Left colon (tissue), 2 donors: ENCODE measurements at regions not wholly inside any gene's neighbourhood (a gene's known extent, or its start where the extent isn't known, plus 50 kb on each side); places are given as distances from the start of the nearest gene placed in this dataset.

ENCODE experiments used
- ATAC-seq: fragments of 200-7000 bp; cut with Tn5 transposase; one replicate; pipeline ENCODE4 v1.9.1; 2020; ENCODE audit warnings: mild to moderate bottlenecking, moderate library complexity
- DNase-seq, 2 donors: peaks; one replicate each; pipeline ENCODE4 v3.0.0-alpha.2; 2020
- intact Hi-C, 2 donors: fragments of 100-400 bp; cut with DNase I in 1 of 2; cut with micrococcal nuclease in 1 of 2; formaldehyde crosslinking; loops; one replicate each; pipeline versions ENCODE4 v1.11.2 to v1.14.0; 2022; cut with DNase I, micrococcal nuclease
- donor health status: DM: no; HTN: no; CAD: no.
- donor health status: DM: yes; HTN: yes; CAD: no.

DNA sequence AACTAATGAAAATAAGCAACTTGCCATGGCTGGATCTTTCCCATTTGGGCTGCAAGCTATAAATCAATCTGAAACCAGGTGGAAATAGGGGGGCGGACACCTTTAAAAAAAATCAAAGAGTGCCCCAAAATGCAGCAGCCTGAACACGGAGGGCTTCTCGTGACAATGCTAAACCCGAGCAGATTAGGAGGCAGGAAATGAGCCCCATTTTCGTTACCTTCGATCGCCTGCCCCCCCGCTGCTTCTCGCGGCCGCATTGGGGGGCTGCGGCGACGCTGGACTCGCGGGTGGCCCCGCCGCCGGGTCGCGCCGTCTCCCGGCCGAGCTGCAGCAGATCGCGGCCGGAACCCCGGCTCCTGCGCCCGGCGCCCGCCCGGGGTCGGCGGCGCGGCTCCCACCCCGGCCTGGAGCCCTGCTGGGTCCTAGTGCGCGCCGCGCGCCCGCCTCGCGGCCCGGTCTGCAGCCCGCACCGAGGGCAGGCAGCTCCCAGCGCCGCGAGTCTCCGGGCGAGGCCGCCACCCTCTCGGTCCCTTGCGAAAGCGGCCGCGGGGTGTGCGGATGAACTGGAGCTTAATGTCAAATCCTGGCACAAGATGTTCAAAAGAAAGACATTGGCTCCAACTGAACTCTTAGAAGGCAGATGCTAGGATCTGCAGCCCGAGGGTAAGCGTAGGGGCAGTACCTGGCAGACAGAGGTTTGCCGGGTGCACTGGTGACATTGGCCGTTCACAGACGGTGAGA, 201.9 kb upstream of the FOXN3 start:
- DNase-seq (peak; percentile 56 to 78), ATAC-seq (peak; percentile 90)
- intact Hi-C loops: loop anchor here in 1 of 2 donors (10.0 kb wide), 1 partner anchor 194 kb away; no protein-coding TSS in a partner anchor

DNA sequence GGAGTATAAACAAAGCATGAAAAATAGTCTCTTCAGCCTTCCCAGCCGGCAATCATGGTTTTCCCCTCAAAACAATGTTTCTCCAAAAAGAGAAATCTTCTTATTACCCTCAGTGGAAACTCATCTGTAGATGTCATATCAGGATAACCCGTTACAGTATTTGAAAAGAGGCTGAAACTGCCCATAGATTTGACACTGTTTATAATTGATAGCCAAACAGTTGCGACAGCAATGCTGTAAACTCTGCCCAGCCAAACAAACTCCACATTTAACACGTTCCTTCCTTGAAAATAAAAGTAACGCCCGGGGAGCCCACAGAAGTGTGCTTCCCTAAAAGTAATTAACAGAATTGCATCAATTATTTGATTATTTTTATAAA, 201.3 kb upstream of the FOXN3 start:
- ATAC-seq: peak; percentile 58
- no peak for DNase-seq
- intact Hi-C loops: loop anchor here in 1 of 2 donors (10.0 kb wide), 1 partner anchor 194 kb away; no protein-coding TSS in a partner anchor

- intact Hi-C loops: loop anchor here in 1 of 2 donors (10.0 kb wide), 1 partner anchor 193 kb away; no protein-coding TSS in a partner anchor
- DNase-seq (peak; percentile 52 to 56), ATAC-seq (peak; percentile 74)
These were observed 200.7 kb upstream of the FOXN3 start for GRCh38 chr14:89617481-89618329.

- intact Hi-C loops: loop anchor here in 1 of 2 donors (10.0 kb wide), 1 partner anchor 192 kb away; no protein-coding TSS in a partner anchor
These were observed 199.9 kb upstream of the FOXN3 start for GRCh38 chr14:89616852-89617341.

GRCh38 chr14:89616425-89616824, 199.4 kb upstream of the FOXN3 start:
- no peak for DNase-seq
- intact Hi-C loops: loop anchor here in 1 of 2 donors (10.0 kb wide), 1 partner anchor 192 kb away; no protein-coding TSS in a partner anchor

More at GRCh38 chr14:89616852-89617341, 199.9 kb upstream of the FOXN3 start:
- DNase-seq (no peak), ATAC-seq (no peak)

DNA sequence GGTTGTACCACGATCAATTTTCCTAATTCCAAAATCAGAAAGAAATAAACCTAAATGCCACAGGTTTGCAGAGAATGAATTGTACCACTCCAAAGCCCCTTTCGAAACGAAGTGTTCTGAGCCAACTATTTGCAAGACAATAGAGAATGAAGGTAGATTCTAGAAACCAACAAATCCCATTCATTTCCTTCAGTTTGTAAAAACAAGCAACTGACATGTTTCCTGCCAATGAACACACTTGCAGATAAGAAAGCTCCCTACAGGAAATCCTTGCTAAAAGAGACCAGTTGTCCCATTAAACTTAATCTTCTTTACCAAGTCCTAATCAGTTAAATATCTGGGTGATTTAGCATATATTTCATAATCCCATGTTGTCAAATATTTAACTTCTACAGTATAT, 198.4 kb upstream of the FOXN3 start:
- no peak for ATAC-seq
- intact Hi-C loops: loop anchor here in 1 of 2 donors (10.0 kb wide), 1 partner anchor 191 kb away; no protein-coding TSS in a partner anchor
- DNase-seq: no peak

More at GRCh38 chr14:89616425-89616824, 199.4 kb upstream of the FOXN3 start:
- no peak for ATAC-seq

DNA sequence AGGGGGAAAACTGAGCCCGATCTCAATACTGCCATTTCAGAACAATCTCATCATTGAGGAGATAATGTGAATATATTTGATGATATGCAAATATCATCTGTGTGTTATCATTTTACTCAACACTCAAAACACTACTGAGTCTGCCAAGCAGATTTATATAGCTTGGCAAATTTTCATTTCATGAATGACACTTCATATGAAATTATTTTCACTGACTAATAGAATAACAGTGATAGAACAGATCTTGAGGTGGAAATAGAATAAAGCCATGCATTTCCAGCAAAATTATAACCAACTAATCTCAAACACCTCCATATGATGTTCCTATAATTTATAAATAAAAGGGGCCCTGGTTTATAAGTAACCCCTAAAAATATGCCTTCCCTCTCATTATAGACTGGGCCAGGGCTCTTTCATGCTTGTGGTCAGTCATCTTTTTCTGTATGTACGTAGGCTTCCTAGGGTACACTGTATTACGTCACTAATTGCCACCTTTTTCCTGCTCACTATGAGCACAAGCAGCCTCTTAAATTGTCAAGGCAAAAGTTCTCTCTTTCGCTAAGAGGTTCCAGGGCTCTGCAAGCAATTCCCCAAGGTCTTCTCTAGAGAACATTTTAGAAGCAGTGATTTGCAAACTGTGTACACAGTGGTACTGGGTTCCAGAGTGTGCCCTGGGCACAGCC, 197.1 kb upstream of the FOXN3 start:
- intact Hi-C loops: loop anchor here in 1 of 2 donors (10.0 kb wide), 1 partner anchor 189 kb away; no protein-coding TSS in a partner anchor
- ATAC-seq (no peak), DNase-seq (no peak)

- no peak for DNase-seq
- intact Hi-C loops: loop anchor here in 1 of 2 donors (10.0 kb wide), 1 partner anchor 189 kb away; no protein-coding TSS in a partner anchor
- no peak for ATAC-seq
These were observed 196.4 kb upstream of the FOXN3 start for GRCh38 chr14:89613260-89614008.

DNA sequence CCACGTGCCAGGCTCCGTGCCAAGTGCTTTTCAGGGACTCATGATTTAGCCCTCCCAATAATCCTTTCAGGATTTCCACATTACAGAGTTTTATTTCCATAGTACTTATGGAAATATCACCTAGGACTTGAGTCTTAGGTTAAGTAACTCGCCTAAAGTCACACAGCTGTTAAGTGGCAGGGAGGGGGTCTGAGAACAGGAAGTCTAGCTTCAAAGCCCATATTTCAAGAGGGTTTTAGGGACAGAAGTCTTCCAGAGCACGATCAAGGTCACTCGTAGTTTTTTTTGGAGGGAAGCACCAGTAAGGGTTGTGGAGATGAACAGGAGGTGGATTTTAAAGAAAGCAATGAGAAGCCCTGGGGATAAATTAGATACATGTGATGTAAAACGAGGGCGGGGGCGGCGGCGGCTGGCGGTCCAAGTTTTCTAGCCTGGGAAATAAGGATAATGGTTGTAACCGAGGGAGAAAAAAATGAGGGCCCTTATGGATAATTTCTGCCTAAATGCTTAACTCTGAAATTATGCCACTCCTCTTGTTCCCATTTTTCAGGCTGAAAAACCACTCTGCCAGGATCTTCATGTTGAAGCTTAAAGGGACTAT, 192.6 kb upstream of the FOXN3 start:
- intact Hi-C loops: loop anchor here in 1 of 2 donors (10.0 kb wide), 1 partner anchor 185 kb away; no protein-coding TSS in a partner anchor
- no peak for ATAC-seq
- DNase-seq: no peak

DNA sequence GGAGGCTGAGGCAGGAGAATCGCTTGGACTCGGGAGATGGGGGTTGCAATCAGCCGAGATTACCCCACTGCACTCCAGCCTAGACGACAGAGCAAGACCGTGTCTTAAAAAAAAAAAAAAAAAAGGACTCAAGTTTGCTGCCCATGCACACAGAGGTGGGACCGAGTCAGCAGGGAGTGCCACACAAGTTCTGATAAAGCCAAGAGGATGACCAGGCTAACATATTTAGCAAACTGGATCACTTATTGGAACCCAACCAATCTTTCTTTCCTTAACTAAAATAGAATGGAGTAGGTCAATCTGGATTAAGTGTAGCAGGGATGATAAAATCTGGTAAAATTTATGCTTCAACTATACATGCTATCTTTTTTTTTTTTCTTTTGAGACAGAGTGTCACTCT, 190.4 kb upstream of the FOXN3 start:
- no peak for DNase-seq
- intact Hi-C loops: no loop called here
- ATAC-seq: no peak

DNA sequence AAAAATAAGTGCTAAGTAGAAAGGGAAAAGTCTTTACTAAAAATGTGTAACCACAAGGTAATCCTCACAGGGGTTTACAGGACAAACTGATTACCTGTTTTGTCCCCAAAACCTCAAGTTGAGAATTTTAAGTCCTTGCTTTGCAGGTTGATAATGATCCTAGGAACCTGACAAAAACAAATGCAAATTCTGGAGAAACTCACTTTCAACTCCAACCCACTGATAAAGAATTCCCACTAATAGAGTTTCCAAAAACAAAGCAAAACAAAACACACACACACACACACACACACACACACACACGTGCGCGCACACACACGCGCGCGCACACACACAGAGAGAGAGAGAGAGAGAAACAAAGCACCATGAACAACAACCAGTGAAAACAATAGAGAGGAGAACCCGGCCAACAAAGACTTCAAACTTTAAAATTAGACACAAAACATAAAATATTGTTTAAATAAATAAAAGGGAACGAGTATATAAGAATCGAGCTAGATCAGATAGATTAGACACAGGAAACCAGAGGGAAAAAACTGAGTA, 187.0 kb upstream of the FOXN3 start:
- intact Hi-C loops: no loop called here
- ATAC-seq: no peak
- DNase-seq: no peak

DNA sequence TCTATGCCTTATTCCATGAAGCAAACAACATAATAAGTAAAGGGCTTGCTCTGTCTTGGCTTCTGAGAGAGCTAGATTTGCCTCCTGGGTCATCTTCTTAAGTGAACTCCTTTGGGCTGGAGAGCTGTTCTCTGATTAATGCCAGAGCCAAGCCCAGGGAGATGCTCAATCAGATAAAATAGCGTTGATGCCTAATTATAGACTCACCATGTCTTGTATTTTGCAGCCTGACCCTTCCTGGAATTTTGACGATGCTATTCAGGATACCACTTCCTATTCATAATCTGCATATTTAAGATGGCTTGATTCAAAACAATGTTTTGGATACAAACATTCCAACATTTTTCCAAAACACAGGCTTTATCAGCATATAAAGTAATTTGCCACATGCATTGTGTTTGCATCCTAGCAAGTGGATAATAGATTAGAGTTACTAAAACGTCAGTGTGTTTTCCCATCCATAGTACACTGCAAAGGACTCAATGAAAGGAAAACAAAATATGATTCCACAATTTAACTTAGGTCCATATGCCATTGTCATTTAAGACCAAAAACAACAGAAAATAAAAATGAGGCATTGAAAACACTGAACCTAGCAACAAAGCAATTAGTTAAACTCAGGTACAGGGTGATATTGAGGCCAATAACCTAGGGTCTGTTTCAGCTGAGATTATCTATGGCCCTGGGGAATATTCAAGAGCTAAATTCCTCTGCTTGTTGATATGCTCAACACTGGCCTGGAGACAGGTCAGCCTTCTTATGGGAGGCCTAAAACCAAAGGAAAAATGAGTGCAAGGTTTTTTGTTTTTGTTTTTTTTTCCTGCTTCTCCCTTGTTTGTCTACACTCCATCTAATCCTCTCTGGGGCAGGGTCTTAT, 184.2 kb upstream of the FOXN3 start:
- ATAC-seq: no peak
- intact Hi-C loops: no loop called here

GRCh38 chr14:89600029-89600428, 183.0 kb upstream of the FOXN3 start:
- intact Hi-C loops: no loop called here
- no peak for ATAC-seq
- no peak for DNase-seq

More for the DNA sequence above, 184.2 kb upstream of the FOXN3 start:
- DNase-seq: no peak

DNA sequence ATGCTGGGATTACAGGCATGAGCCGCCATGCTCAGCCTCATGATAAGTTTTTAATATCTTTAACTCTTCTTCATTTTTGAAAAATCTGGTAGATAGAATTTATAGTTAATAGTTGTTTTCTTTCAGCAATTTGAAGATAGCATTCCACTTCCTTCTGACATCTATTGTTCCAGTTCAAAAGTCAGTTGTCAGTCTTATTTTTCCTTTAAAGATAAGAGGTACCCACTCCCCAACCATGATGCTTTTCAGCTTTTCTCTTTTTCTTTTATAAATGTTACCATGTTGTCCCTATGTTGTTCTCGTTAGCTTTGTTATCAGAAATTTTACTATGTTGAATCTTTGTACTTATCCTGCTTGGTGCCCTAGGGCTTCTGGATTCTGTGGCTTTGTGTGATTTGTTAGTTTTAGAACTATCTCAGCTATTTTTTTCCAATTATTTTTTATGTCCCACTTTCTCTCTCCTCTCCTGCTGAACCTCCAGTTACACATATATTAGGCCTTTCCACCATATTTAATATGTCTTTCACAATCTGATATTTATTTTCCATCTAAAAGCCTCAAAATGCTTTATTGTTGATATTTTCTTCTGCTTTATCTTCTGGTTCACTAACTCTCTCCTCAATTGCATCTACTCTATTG, 181.6 kb upstream of the FOXN3 start:
- intact Hi-C loops: no loop called here
- DNase-seq: no peak
- ATAC-seq: no peak

GRCh38 chr14:89592961-89593360, 175.9 kb upstream of the FOXN3 start:
- no peak for DNase-seq
- intact Hi-C loops: no loop called here
- ATAC-seq: no peak
